ENCODE measurements at regions not wholly inside any gene's neighbourhood (a gene's known extent, or its start where the extent isn't known, plus 50 kb on each side); places are given as distances from the start of the nearest gene placed in this dataset.

GRCh38 chrX:128616933-128617332 is 564.7 kb upstream of the ACTRT1 start:
- no peak for TF ChIP-seq SMC3 (IDR thresholded peaks at IDR 0.05)
- no peak for TF ChIP-seq FOXS1 (CRISPR knock-in tag; IDR thresholded peaks at IDR 0.05)
- TF ChIP-seq CTCF (IDR thresholded peaks at IDR 0.05): no peak
- TF ChIP-seq POLR2AphosphoS2 (conservative IDR thresholded peaks at IDR 0.05; ENCODE audit: low read length): no peak
- TF ChIP-seq POLR2A (IDR thresholded peaks at IDR 0.05; ENCODE audit: low read length): no peak
- no peak for TF ChIP-seq HMGXB4 (CRISPR knock-in tag; IDR thresholded peaks at IDR 0.05; ENCODE audit: borderline replicate concordance)

All from A549 (cell line).